Neutrophil (primary cell): ENCODE measurements at regions not wholly inside any gene's neighbourhood (a gene's known extent, or its start where the extent isn't known, plus 50 kb on each side); places are given as distances from the start of the nearest gene placed in this dataset.

Source experiments
- H3K27ac ChIP-seq: fragments of 200-600 bp; sonication (generic); 2 replicates; pipeline ENCODE4 v1.5.1; 2016; ENCODE audit warnings: mild to moderate bottlenecking, moderate library complexity
- H3K27me3 ChIP-seq: fragments of 200-600 bp; sonication (generic); 2 replicates; pipeline ENCODE4 v1.6.0; 2016; ENCODE audit warnings: mild to moderate bottlenecking
- H3K36me3 ChIP-seq: fragments of 200-600 bp; sonication (generic); 2 replicates; pipeline ENCODE4 v1.5.1; 2017
- H3K4me1 ChIP-seq, 2 experiments: fragments of 200-600 bp in 1 of 2; sonication (generic) in 1 of 2; 1 replicate in 1 of 2; 2 replicates in 1 of 2; pipeline versions ENCODE4 v1.5.1 to v1.6.1; 2013 to 2016; ENCODE audit warnings: low read depth in 1 of 2, low read length in 1 of 2, mild to moderate bottlenecking in 1 of 2, moderate library complexity in 1 of 2; ENCODE audit not compliant: control insufficient read depth in 1 of 2, insufficient read depth in 1 of 2
- H3K4me3 ChIP-seq, 2 experiments: fragments of 200-600 bp in 1 of 2; sonication (generic) in 1 of 2; 1 replicate in 1 of 2; 2 replicates in 1 of 2; pipeline ENCODE4 v1.5.1; 2013 to 2016; ENCODE audit warnings: low read depth in 1 of 2, low read length in 1 of 2, mild to moderate bottlenecking in 1 of 2, moderate library complexity in 1 of 2
- H3K9me3 ChIP-seq: fragments of 200-600 bp; sonication (generic); 2 replicates; pipeline ENCODE4 v1.5.1; 2016
- CTCF ChIP-seq: fragments of 200-600 bp; sonication (generic); IDR thresholded peaks from 2 replicates; pipeline ENCODE4 v1.5.1; 2016; ENCODE audit warnings: antibody characterized with exemption

DNA sequence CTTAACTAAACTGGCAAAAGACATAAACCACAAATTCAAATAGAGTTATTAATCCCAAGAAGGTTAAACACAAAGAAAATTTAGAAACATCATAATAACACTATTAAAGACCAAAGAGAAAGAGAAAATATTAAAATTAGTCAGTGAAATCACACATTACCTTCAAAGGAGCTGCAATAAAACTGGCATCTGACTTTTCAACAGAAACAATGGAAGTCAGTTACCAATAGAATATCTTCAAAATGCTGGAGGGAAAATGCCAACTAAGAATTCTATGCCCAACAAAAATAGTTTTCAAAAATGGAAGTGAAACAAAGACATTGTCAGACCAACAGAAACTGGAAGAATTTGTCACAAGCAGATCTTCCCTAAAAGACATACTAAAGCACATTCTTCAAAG is 68.7 kb upstream of the RNF7 start:
- H3K4me1 ChIP-seq, result peaks cover 3% of the 10 kb centered on the region in 2 experiments
- H3K4me3 ChIP-seq, result no peak overlapping the region
- no peak overlapping the region for H3K27ac ChIP-seq
- TF ChIP-seq CTCF, result no peak
- H3K27me3 ChIP-seq, result no peaks in the 10 kb centered on the region
- H3K9me3 ChIP-seq, result no peaks in the 10 kb centered on the region
- H3K36me3 ChIP-seq, result no peaks in the 10 kb centered on the region

DNA sequence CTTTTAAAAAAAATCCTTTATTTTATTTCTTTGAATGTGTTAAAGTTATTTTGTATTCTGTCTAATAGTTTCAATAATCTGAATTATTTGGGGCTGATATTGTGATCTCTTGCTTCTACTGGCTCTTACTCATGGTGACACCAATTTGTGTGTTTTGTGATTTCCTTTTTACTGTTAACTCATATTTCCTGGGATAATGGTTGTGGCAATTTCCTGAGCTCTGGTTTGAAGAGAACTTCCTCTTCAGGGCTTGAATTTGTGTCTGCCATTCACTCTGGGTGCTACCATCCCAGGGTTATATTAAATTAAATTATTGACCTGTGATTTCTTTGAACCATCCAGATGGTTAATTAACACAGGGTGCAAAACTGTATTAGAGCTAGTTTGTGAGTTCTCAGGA is 60.4 kb upstream of the RNF7 start:
- H3K4me3 ChIP-seq, result peak overlapping the region in 1 of 2 experiments; percentile 3
- H3K27me3 ChIP-seq, result no peaks in the 10 kb centered on the region
- TF ChIP-seq CTCF, result no peak
- H3K36me3 ChIP-seq, result no peaks in the 10 kb centered on the region
- H3K27ac ChIP-seq, result peak overlapping the region; percentile 68
- H3K4me1 ChIP-seq, result peaks cover 58 to 62% of the 10 kb centered on the region in 2 experiments
- no peaks in the 10 kb centered on the region for H3K9me3 ChIP-seq

- peaks cover 67 to 74% of the 10 kb centered on the region in 2 experiments for H3K4me1 ChIP-seq
- no peak for TF ChIP-seq CTCF
- H3K27ac ChIP-seq, result peak overlapping the region; percentile 76
- H3K27me3 ChIP-seq, result no peaks in the 10 kb centered on the region
- H3K9me3 ChIP-seq, result no peaks in the 10 kb centered on the region
- H3K36me3 ChIP-seq, result no peaks in the 10 kb centered on the region
- no peak overlapping the region for H3K4me3 ChIP-seq
These were observed 57.3 kb upstream of the RNF7 start for GRCh38 chr3:141680620-141681389.

DNA sequence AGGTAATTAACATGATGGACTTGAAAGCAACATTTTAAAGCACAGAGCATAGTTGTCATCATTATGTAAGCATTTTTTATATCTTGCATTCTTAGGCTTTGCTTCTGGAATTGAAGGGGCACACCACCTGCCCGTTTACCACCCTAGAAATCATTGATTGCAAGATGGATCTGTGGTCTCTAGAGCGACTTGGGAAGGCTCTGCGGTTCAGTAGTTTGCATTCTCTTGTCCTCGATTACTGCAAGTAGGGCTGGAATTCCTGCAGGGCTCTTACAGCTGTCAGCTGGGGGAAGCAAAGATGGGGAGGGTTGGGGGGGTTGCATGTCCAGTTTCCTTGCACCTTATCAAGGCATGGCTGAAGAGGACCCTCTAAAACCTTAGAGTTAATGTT is 56.7 kb upstream of the RNF7 start:
- Histone ChIP-seq H3K27me3 (no peaks in the 10 kb centered on the region), H3K4me1 (peaks cover 73 to 78% of the 10 kb centered on the region in 2 experiments), H3K4me3 (no peak overlapping the region), H3K36me3 (no peaks in the 10 kb centered on the region), H3K9me3 (no peaks in the 10 kb centered on the region), H3K27ac (peak overlapping the region; percentile 76)
- no peak for TF ChIP-seq CTCF

- no peak for TF ChIP-seq CTCF
- H3K27me3 ChIP-seq, result no peaks in the 10 kb centered on the region
- peak overlapping the region; percentile 76 for H3K27ac ChIP-seq
- H3K4me3 ChIP-seq, result no peak overlapping the region
- H3K4me1 ChIP-seq, result peaks cover 78% of the 10 kb centered on the region in 2 experiments
- H3K9me3 ChIP-seq, result no peaks in the 10 kb centered on the region
- no peaks in the 10 kb centered on the region for H3K36me3 ChIP-seq
These were observed 56.1 kb upstream of the RNF7 start for GRCh38 chr3:141682007-141682406.
